GM18507 (cell line): ENCODE measurements at regions not wholly inside any gene's neighbourhood (a gene's known extent, or its start where the extent isn't known, plus 50 kb on each side); places are given as distances from the start of the nearest gene placed in this dataset.

Source experiments
- DNase-seq: peaks from one replicate; pipeline ENCODE4 v3.0.0; 2011; ENCODE audit warnings: low read depth; ENCODE audit not compliant: insufficient read length; ENCODE audit errors: extremely low spot score
- FAIRE-seq: peaks from 2 replicates; lab custom pipeline; 2011; peaks lifted over from hg19 to GRCh38; lab: Jason Lieb, UNC

- DNase-seq (no peak), FAIRE-seq (no peak)
Measured at GRCh38 chr12:89084751-89085150, 267.6 kb downstream of the DUSP6 start.

- FAIRE-seq (no peak), DNase-seq (no peak)
Measured at GRCh38 chr12:89083491-89083890, 268.8 kb downstream of the DUSP6 start.

- FAIRE-seq = no peak
Measured at GRCh38 chr12:89082370-89082753, 269.9 kb downstream of the DUSP6 start.

GRCh38 chr12:89081719-89082369 lies 270.5 kb downstream of the DUSP6 start:
- DNase-seq = no peak
- no peak for FAIRE-seq

More at GRCh38 chr12:89082370-89082753, 269.9 kb downstream of the DUSP6 start:
- no peak for DNase-seq

GRCh38 chr12:89080793-89081465 lies 271.4 kb downstream of the DUSP6 start:
- FAIRE-seq = no peak
- DNase-seq = no peak

- FAIRE-seq (no peak), DNase-seq (no peak)
Measured at GRCh38 chr12:89075880-89076540, 276.3 kb downstream of the DUSP6 start.

GRCh38 chr12:89073659-89074058 lies 278.6 kb downstream of the DUSP6 start:
- FAIRE-seq = no peak

GRCh38 chr12:89073027-89073398 lies 279.3 kb downstream of the DUSP6 start:
- DNase-seq (no peak), FAIRE-seq (no peak)

More at GRCh38 chr12:89073659-89074058, 278.6 kb downstream of the DUSP6 start:
- no peak for DNase-seq

GRCh38 chr12:89072294-89073026 lies 279.8 kb downstream of the DUSP6 start:
- FAIRE-seq = no peak

GRCh38 chr12:89070603-89071002 lies 281.7 kb downstream of the DUSP6 start:
- FAIRE-seq (no peak), DNase-seq (no peak)

More at GRCh38 chr12:89072294-89073026, 279.8 kb downstream of the DUSP6 start:
- DNase-seq = no peak

- no peak for FAIRE-seq
- no peak for DNase-seq
Measured at GRCh38 chr12:89069431-89069830, 282.9 kb downstream of the DUSP6 start.

- FAIRE-seq = no peak
- no peak for DNase-seq
Measured at GRCh38 chr12:89067421-89068187, 284.7 kb downstream of the DUSP6 start.

GRCh38 chr12:89064780-89065179 lies 287.5 kb downstream of the DUSP6 start:
- DNase-seq (no peak), FAIRE-seq (no peak)

GRCh38 chr12:89064151-89064550 lies 288.1 kb downstream of the DUSP6 start:
- FAIRE-seq = no peak

GRCh38 chr12:89062996-89063395 lies 289.3 kb downstream of the DUSP6 start:
- FAIRE-seq (no peak), DNase-seq (no peak)

More at GRCh38 chr12:89064151-89064550, 288.1 kb downstream of the DUSP6 start:
- no peak for DNase-seq

GRCh38 chr12:89059721-89060541 lies 292.4 kb downstream of the DUSP6 start:
- DNase-seq (no peak), FAIRE-seq (no peak)

GRCh38 chr12:89059056-89059455 lies 293.2 kb downstream of the DUSP6 start:
- no peak for DNase-seq
- no peak for FAIRE-seq

- DNase-seq (no peak), FAIRE-seq (no peak)
Measured at GRCh38 chr12:89058402-89058801, 293.9 kb downstream of the DUSP6 start.
